Suprapubic skin (tissue), 4 donors: ENCODE measurements at regions not wholly inside any gene's neighbourhood (a gene's known extent, or its start where the extent isn't known, plus 50 kb on each side); places are given as distances from the start of the nearest gene placed in this dataset.
A peak's percentile ranks its signal among the peaks of the same experiment; 100 is the strongest.

Source experiments
- DNase-seq, 2 donors: peaks; one replicate each; pipeline ENCODE4 v3.0.0-alpha.2; 2019; ENCODE audit warnings: low spot score in 2 of 2
- H3K27ac ChIP-seq: fragments of 200-600 bp; sonication (generic); one replicate; pipeline ENCODE4 v1.5.1; 2019
- H3K27me3 ChIP-seq: fragments of 200-600 bp; sonication (generic); one replicate; pipeline ENCODE4 v1.5.1; 2019
- H3K36me3 ChIP-seq: fragments of 200-600 bp; sonication (generic); one replicate; pipeline ENCODE4 v1.5.1; 2019
- H3K4me1 ChIP-seq: fragments of 200-600 bp; sonication (generic); one replicate; pipeline ENCODE4 v1.5.1; 2019
- H3K4me3 ChIP-seq: fragments of 200-600 bp; sonication (generic); one replicate; pipeline ENCODE4 v1.5.1; 2019; ENCODE audit warnings: mild to moderate bottlenecking
- H3K9me3 ChIP-seq: fragments of 200-600 bp; sonication (generic); one replicate; pipeline ENCODE4 v1.5.1; 2019
- EP300 ChIP-seq: sonication (generic); formaldehyde crosslinking; IDR thresholded peaks from one replicate; pipeline ENCODE4 v1.6.1; 2017; ENCODE audit warnings: antibody characterized with exemption
- POLR2A ChIP-seq, 2 donors: fragments of 450-650 bp; IDR thresholded peaks; one replicate each; pipeline ENCODE4 v1.6.1; 2017; ENCODE audit warnings: antibody characterized with exemption in 2 of 2, mild to moderate bottlenecking in 2 of 2, moderate library complexity in 2 of 2
- POLR2AphosphoS5 ChIP-seq, 3 donors: sonication (generic); formaldehyde crosslinking; IDR thresholded peaks; one replicate each; pipeline ENCODE4 v1.6.1; 2017; ENCODE audit warnings: antibody characterized with exemption in 3 of 3
- WGBS: methylation state at CpG from one replicate; pipeline ENCODE4 v1.1.5; 2018; 5-methylcytosine and 5-hydroxymethylcytosine counted together
- TF ChIP-seq, protein P1 (sequence below), 2 donors: fragments of 200-600 bp in 1 of 2; fragments of 450-650 bp in 1 of 2; sonication (generic) in 1 of 2; IDR thresholded peaks; one replicate each; pipeline ENCODE4 v1.5.1; 2016 to 2019; ENCODE audit warnings: antibody characterized with exemption in 2 of 2, mild to moderate bottlenecking in 1 of 2, moderate library complexity in 1 of 2

DNA sequence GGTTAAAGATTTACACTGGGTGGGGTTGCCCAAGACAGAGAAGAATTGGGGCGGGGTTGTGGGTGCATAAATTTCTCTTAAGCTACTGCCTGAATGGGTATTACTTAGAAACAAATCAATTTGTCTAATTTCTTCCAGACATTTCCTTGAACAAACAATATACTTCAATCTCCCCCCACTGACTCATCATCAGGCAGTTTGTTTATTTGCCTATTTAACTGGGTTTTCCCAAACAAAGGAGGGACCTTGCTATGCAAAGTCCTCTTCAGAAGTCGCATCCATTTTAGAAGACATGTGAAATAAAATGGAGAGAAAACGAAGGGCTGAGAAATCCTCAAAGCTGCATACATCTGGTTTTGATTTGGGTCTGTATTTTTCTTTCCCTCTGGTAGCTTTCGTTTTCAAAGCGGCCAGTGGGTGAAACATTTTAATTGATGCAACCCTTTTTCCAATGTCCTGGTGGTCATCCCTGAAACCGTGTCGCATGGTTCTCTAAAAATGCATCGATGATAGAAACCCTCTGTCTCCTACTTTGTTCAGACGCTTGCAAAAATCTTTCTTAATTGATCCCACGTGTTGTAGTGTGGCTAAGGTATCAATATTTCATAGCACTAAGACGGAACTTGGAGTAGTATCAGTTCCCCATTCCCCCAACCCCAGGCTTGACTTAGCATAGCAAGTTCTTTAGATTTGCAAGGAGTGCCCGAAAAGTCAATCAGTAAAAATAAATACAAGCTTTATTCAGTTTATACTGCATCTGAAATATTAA is 115.1 kb upstream of the MXRA5 start:
- WGBS: 61% methylated on average over 12 of the region's 12 CpGs
- Histone ChIP-seq H3K27me3 (no peaks in the 10 kb centered on the region), H3K9me3 (no peaks in the 10 kb centered on the region), H3K27ac (no peak overlapping the region), H3K36me3 (no peaks in the 10 kb centered on the region), H3K4me3 (no peak overlapping the region), H3K4me1 (no peaks in the 10 kb centered on the region)
- TF ChIP-seq, protein P1, sequence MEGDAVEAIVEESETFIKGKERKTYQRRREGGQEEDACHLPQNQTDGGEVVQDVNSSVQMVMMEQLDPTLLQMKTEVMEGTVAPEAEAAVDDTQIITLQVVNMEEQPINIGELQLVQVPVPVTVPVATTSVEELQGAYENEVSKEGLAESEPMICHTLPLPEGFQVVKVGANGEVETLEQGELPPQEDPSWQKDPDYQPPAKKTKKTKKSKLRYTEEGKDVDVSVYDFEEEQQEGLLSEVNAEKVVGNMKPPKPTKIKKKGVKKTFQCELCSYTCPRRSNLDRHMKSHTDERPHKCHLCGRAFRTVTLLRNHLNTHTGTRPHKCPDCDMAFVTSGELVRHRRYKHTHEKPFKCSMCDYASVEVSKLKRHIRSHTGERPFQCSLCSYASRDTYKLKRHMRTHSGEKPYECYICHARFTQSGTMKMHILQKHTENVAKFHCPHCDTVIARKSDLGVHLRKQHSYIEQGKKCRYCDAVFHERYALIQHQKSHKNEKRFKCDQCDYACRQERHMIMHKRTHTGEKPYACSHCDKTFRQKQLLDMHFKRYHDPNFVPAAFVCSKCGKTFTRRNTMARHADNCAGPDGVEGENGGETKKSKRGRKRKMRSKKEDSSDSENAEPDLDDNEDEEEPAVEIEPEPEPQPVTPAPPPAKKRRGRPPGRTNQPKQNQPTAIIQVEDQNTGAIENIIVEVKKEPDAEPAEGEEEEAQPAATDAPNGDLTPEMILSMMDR (IDR thresholded peaks at IDR 0.05): no peak
- TF ChIP-seq POLR2A (IDR thresholded peaks at IDR 0.05): no peak
- TF ChIP-seq EP300: no peak
- TF ChIP-seq POLR2AphosphoS5 (IDR thresholded peaks at IDR 0.05): no peak
- DNase-seq: no peak

DNA sequence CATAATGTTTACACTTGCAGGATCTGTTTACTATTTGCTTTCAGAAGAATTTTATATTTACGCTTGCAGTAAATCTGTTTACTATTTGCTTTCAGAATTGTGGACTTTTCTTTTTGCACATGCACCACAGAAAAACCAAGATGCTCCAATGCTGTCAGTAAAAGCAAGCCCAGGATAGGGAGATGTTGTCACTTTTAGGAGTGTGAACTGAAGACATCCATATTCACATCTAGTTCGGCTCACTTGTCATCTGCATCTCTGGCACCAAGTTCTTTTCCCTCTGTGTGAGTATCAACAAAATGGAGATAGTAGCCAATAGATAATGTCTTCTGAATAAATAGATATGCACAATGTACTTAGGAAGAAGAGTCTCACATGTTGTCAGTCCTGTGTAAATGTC is 109.3 kb upstream of the MXRA5 start:
- H3K27me3 ChIP-seq: no peaks in the 10 kb centered on the region
- H3K4me1 ChIP-seq: no peaks in the 10 kb centered on the region
- H3K36me3 ChIP-seq: no peaks in the 10 kb centered on the region
- no peak for DNase-seq
- no peaks in the 10 kb centered on the region for H3K9me3 ChIP-seq
- no peak for TF ChIP-seq POLR2A (IDR thresholded peaks at IDR 0.05)
- no peak for TF ChIP-seq POLR2AphosphoS5 (IDR thresholded peaks at IDR 0.05)
- H3K4me3 ChIP-seq: no peak overlapping the region
- WGBS: 87% methylated on average over 2 of the region's 2 CpGs
- no peak overlapping the region for H3K27ac ChIP-seq

DNA sequence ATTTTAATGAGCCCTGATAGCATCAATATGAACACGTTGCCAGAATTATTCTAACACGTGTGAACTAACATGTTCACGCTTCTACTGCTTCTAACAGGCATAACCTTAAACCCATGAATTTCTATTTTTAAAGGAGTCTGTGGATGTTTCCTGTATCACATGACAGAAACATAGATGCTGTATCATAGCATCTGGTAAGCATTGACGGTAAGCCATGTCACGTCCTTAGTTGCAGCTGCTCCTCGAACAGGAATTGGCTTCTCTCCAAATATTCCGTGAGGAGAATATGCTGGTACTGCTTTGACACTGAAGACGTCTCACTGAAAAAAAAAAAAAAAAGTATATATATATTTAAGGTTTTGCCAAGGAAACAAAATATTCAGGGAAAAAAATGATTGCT is 105.1 kb upstream of the MXRA5 start:
- Histone ChIP-seq H3K4me1 (no peaks in the 10 kb centered on the region), H3K4me3 (no peak overlapping the region), H3K9me3 (no peaks in the 10 kb centered on the region), H3K27me3 (no peaks in the 10 kb centered on the region), H3K27ac (no peak overlapping the region), H3K36me3 (no peaks in the 10 kb centered on the region)
- 20% methylated on average over 8 of the region's 8 CpGs for WGBS
- no peak for DNase-seq
- TF ChIP-seq POLR2A (IDR thresholded peaks at IDR 0.05): no peak
- no peak for TF ChIP-seq EP300

DNA sequence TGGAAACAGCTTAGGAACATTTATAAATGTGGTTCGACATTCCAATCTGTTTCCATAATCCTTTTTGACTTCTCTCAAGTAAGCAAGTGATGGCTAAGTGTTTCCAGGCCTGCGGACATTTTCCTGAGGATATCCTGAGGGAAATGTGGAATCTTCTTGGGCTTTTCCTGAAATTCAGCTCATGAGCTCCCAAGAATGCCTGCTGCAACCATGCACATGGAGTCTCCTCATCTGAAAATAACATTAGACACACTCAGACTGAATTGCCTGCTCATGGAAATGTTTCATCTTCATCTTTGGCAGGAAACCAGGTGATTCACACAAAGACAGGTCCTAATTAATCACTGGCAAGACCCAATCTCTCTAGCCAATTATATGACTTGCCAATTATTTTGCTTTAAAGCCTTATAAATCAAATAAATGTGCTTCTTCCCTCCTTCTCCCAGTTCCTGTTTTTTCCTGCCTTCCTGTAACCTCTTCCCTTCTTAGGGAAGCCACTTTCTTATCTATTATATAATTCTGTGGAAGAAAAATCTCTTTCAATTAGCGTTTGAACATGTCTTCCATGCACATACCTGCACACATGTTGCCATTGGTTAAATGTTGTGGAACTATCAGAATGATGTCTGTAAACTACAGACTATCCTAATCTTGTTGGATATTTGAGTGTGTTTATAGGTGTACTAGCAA is 104.6 kb upstream of the MXRA5 start:
- no peaks in the 10 kb centered on the region for H3K4me1 ChIP-seq
- TF ChIP-seq POLR2AphosphoS5 (IDR thresholded peaks at IDR 0.05) (no peak), EP300 (no peak), POLR2A (IDR thresholded peaks at IDR 0.05) (no peak)
- TF ChIP-seq, protein P1 (IDR thresholded peaks at IDR 0.05): no peak
- no peaks in the 10 kb centered on the region for H3K9me3 ChIP-seq
- H3K27me3 ChIP-seq: no peaks in the 10 kb centered on the region
- H3K27ac ChIP-seq: peak overlapping the region; percentile 18
- no peaks in the 10 kb centered on the region for H3K36me3 ChIP-seq
- WGBS: 26% methylated on average over 3 of the region's 3 CpGs
- no peak for DNase-seq
- H3K4me3 ChIP-seq: no peak overlapping the region

DNA sequence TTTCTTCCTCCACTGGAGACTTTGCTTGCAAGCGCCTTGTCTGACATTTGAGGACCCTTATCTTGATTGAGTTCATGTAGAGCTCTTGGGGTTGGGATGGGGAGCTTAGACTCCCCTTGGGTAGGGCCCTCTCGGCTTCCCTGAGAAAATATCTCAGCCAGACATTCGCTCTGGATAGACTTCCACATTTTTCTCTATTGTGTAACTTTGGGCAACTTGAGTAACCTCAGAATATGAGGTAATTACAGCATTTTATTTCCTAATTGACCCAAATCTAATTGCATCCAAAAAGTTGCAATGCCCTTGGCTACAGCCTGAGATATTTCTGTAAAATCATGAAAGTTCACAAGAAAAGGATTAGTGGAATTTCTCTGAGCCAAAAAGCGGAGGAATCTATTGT is 102.8 kb upstream of the MXRA5 start:
- Histone ChIP-seq H3K9me3 (no peaks in the 10 kb centered on the region), H3K4me3 (no peak overlapping the region), H3K4me1 (no peaks in the 10 kb centered on the region), H3K27me3 (no peaks in the 10 kb centered on the region), H3K36me3 (no peaks in the 10 kb centered on the region), H3K27ac (no peak overlapping the region)
- WGBS: 61% methylated on average over 4 of the region's 4 CpGs
- no peak for DNase-seq
- TF ChIP-seq EP300 (no peak), POLR2AphosphoS5 (IDR thresholded peaks at IDR 0.05) (peak in 1 of 3 donors; percentile 47)

DNA sequence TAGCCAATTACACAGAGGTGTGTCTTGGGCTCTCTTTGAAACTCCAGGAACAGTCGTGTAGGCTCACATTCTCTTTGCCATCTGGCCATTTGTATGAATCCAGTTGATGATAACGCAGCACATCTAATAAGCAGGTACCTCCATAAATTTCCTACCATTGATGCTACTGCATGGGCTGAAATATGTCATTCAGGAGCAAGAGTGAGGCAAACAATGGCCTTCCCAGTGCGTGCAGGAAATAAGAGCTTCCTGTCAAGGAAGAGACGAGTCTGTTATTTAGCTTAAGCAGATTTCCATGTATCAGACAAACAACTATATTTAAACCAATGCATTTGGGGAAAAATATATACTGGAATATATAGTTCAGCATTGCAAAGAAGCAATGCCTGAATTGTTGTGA is 102.1 kb upstream of the MXRA5 start:
- H3K4me3 ChIP-seq: no peak overlapping the region
- no peaks in the 10 kb centered on the region for H3K4me1 ChIP-seq
- no peaks in the 10 kb centered on the region for H3K36me3 ChIP-seq
- WGBS: 82% methylated on average over 4 of the region's 4 CpGs
- no peak for TF ChIP-seq POLR2A (IDR thresholded peaks at IDR 0.05)
- no peak for TF ChIP-seq POLR2AphosphoS5 (IDR thresholded peaks at IDR 0.05)
- no peak for TF ChIP-seq EP300
- TF ChIP-seq, protein P1 (IDR thresholded peaks at IDR 0.05): no peak
- DNase-seq: no peak
- H3K27ac ChIP-seq: no peak overlapping the region
- H3K9me3 ChIP-seq: no peaks in the 10 kb centered on the region
- H3K27me3 ChIP-seq: no peaks in the 10 kb centered on the region
